Neural cell (in vitro differentiated cells): ENCODE measurements at regions not wholly inside any gene's neighbourhood (a gene's known extent, or its start where the extent isn't known, plus 50 kb on each side); places are given as distances from the start of the nearest gene placed in this dataset.

Experiments used
- CTCF ChIP-seq: fragments of 450-650 bp; IDR thresholded peaks from 2 replicates; pipeline ENCODE4 v1.5.1; 2014; ENCODE audit warnings: antibody characterized with exemption, mild to moderate bottlenecking, moderate library complexity; ENCODE audit not compliant: poor library complexity, severe bottlenecking
- EZH2 ChIP-seq: fragments of 200-600, 300-800 bp; shearing (Covaris generic), sonication (generic); IDR thresholded peaks from 2 replicates; pipeline ENCODE4 v1.6.1; 2014; ENCODE audit warnings: antibody characterized with exemption, low read length, borderline replicate concordance, mild to moderate bottlenecking; ENCODE audit not compliant: insufficient read depth, poor library complexity, severe bottlenecking
- POLR2AphosphoS5 ChIP-seq: IDR thresholded peaks from 2 replicates; pipeline ENCODE4 v1.6.1; 2012
- RAD21 ChIP-seq: fragments of 450-650 bp; conservative IDR thresholded peaks from 2 replicates; pipeline ENCODE4 v1.6.1; 2014; ENCODE audit warnings: antibody characterized with exemption, mild to moderate bottlenecking, moderate library complexity

DNA sequence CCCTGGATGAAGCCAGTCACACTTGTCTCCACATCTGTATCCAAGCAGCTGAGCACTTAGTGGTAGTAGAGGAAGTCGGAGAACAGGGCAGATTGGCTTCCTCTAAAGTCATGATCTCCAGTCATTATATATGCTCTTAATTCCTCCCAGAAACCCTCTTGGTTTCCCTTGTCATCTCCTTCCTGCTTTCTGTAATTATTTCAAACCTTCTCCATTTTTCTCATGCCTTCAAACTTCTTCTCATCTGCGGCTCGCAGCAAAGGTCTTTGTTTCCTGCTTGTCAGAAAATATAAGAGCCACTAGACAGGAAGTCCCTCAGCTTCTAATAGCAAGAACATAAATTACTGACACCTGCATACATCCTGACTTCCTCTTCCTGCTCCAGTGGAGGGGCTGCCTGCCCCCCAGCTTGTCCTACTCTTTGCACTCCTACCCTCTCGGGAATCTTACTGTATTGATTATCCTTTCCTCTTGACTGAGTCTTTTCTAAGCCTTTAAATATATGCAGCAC is 124.6 kb upstream of the NGF start:
- TF ChIP-seq CTCF (no peak), POLR2AphosphoS5 (no peak), EZH2 (no peak), RAD21 (no peak)
